ENCODE measurements at regions not wholly inside any gene's neighbourhood (a gene's known extent, or its start where the extent isn't known, plus 50 kb on each side); places are given as distances from the start of the nearest gene placed in this dataset.

DNA sequence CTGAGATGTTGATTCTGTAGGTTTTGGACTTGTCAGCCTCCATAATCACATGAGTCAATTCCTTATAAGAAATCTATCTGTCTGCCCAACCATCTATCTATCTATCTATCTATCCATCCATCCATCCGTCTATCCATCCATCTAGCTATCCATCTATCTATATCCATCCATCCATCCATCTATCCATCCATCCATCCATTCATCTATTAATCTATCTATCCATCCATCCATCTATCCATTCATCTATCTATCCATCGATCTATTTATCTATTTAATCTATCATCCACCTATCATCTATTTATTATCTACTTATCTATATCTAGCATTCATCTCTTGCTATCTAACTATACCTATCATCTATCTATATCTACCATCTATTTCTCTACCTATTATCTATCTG lies 357.2 kb upstream of the ZNF507 start:
- TF ChIP-seq EZH2 (IDR thresholded peaks at IDR 0.05; ENCODE audit: low read depth, low read length, severe bottlenecking): no peak
- no peak for TF ChIP-seq POLR2A (IDR thresholded peaks at IDR 0.05; ENCODE audit: control extremely low read depth in 1 of 2, low read depth in 2 of 2, low read length in 2 of 2)
- TF ChIP-seq, protein P1, sequence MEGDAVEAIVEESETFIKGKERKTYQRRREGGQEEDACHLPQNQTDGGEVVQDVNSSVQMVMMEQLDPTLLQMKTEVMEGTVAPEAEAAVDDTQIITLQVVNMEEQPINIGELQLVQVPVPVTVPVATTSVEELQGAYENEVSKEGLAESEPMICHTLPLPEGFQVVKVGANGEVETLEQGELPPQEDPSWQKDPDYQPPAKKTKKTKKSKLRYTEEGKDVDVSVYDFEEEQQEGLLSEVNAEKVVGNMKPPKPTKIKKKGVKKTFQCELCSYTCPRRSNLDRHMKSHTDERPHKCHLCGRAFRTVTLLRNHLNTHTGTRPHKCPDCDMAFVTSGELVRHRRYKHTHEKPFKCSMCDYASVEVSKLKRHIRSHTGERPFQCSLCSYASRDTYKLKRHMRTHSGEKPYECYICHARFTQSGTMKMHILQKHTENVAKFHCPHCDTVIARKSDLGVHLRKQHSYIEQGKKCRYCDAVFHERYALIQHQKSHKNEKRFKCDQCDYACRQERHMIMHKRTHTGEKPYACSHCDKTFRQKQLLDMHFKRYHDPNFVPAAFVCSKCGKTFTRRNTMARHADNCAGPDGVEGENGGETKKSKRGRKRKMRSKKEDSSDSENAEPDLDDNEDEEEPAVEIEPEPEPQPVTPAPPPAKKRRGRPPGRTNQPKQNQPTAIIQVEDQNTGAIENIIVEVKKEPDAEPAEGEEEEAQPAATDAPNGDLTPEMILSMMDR (IDR thresholded peaks at IDR 0.05; ENCODE audit: control extremely low read depth in 1 of 3, insufficient read depth in 1 of 3, low read depth in 1 of 3, low read length in 3 of 3): no peak
- TF ChIP-seq RFX5 (IDR thresholded peaks at IDR 0.05; ENCODE audit: borderline replicate concordance, low read depth, low read length): no peak
- TF ChIP-seq, protein P2, sequence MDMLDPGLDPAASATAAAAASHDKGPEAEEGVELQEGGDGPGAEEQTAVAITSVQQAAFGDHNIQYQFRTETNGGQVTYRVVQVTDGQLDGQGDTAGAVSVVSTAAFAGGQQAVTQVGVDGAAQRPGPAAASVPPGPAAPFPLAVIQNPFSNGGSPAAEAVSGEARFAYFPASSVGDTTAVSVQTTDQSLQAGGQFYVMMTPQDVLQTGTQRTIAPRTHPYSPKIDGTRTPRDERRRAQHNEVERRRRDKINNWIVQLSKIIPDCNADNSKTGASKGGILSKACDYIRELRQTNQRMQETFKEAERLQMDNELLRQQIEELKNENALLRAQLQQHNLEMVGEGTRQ (IDR thresholded peaks at IDR 0.05; ENCODE audit: low read length): no peak
- no peak for TF ChIP-seq EP300 (IDR thresholded peaks at IDR 0.05; ENCODE audit: borderline replicate concordance in 1 of 2, low read depth in 2 of 2, low read length in 2 of 2)
- TF ChIP-seq NANOG (IDR thresholded peaks at IDR 0.05; ENCODE audit: insufficient read depth, low read depth, low read length, poor library complexity, severe bottlenecking): no peak
- TF ChIP-seq ZNF274 (IDR thresholded peaks at IDR 0.05; ENCODE audit: borderline replicate concordance, extremely low read depth, low read length): no peak
- TF ChIP-seq NRF1 (IDR thresholded peaks at IDR 0.05; ENCODE audit: low read depth, low read length): no peak
- no peak for TF ChIP-seq JUN (IDR thresholded peaks at IDR 0.05; ENCODE audit: low read depth, low read length)
